GM10248 (cell line): ENCODE measurements at regions not wholly inside any gene's neighbourhood (a gene's known extent, or its start where the extent isn't known, plus 50 kb on each side); places are given as distances from the start of the nearest gene placed in this dataset.

Experiments
- CTCF ChIA-PET: fragments of 300-600 bp; sonication (Branson Sonifier 250); formaldehyde crosslinking; extraction: SDS; loops from one replicate; lab custom pipeline; 2021; ENCODE audit warnings: antibody characterized with exemption; lab: Yijun Ruan, JAX
- POLR2A ChIA-PET: fragments of 350-650 bp; sonication (Branson Sonifier 250); formaldehyde crosslinking; extraction: SDS; loops from one replicate; lab custom pipeline; 2020; ENCODE audit warnings: antibody characterized with exemption; lab: Yijun Ruan, JAX
- DNase-seq: peaks from one replicate; pipeline ENCODE4 v3.0.0; 2012; ENCODE audit errors: extremely low spot score
- TF ChIP-seq, protein P1 (sequence below): IDR thresholded peaks from 2 replicates; pipeline ENCODE4 v1.5.1; 2012; ENCODE audit warnings: mild to moderate bottlenecking, low read depth; ENCODE audit errors: extremely low read depth, missing control alignments, control extremely low read depth

DNA sequence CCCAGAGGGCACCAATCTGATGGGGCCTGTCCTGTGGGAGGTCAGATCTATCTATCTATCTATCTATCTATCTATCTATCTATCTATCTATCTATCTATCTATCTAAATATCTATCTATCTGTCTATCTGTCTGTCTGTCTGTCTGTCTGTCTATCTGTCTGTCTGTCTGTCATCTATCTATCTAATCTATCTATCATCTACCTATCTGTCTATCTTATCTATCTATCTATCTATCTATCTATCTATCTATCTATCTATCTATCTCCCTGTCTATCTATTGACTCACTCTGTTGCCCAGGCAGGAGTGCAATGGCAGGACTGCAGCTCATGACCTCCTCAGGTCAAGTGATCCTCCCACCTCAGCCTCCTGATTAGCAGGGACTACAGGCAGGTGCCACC, 155.7 kb upstream of the STX18 start:
- TF ChIP-seq, protein P1, sequence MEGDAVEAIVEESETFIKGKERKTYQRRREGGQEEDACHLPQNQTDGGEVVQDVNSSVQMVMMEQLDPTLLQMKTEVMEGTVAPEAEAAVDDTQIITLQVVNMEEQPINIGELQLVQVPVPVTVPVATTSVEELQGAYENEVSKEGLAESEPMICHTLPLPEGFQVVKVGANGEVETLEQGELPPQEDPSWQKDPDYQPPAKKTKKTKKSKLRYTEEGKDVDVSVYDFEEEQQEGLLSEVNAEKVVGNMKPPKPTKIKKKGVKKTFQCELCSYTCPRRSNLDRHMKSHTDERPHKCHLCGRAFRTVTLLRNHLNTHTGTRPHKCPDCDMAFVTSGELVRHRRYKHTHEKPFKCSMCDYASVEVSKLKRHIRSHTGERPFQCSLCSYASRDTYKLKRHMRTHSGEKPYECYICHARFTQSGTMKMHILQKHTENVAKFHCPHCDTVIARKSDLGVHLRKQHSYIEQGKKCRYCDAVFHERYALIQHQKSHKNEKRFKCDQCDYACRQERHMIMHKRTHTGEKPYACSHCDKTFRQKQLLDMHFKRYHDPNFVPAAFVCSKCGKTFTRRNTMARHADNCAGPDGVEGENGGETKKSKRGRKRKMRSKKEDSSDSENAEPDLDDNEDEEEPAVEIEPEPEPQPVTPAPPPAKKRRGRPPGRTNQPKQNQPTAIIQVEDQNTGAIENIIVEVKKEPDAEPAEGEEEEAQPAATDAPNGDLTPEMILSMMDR = no peak
- ChIA-PET POLR2A (no interaction called here), CTCF (no interaction called here)
- no peak for DNase-seq

DNA sequence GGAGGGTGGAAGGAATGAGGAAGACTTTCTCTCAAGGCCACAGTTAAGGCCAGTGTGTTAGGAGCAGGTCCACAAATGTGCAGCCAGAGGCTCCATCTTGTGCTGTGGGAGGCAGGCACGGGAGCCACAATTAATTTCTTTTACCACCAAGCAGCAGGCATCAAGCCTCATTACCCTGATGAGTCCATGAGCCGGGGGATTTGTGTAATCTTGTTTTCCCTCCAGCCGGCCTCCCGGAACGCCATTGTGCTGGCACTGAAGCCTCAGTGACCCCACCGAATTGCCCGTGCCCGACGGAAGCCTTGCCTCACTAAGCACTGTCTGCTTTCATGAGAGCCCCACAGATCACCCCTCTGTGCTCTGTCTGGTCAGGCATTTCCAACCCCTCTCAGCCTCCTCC, 154.7 kb upstream of the STX18 start:
- TF ChIP-seq, protein P1 = no peak
- ChIA-PET POLR2A (no interaction called here), CTCF (interaction anchor here (1.3 kb wide), 1 partner anchor 10 kb away, joined by 5 read pairs; no protein-coding TSS in a partner anchor)
- DNase-seq = no peak

DNA sequence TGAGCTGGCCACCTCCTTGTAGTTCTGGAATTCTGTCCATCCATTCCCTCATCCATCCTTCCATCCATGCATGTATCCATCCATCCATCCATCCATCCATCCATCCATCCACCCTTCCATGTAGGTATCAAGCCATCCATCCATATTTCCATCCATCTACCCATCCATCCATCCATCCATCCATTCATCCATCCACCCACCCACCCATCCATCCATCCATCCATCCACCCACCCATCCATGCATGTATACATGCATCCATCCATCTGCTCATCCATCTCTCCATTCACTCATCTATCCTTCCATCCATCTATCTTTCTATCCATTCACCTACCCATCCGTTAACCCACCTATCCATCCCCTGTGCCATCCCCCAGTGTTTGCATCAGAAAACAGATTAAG, 153.6 kb upstream of the STX18 start:
- TF ChIP-seq, protein P1 = no peak
- POLR2A ChIA-PET = no interaction called here

DNA sequence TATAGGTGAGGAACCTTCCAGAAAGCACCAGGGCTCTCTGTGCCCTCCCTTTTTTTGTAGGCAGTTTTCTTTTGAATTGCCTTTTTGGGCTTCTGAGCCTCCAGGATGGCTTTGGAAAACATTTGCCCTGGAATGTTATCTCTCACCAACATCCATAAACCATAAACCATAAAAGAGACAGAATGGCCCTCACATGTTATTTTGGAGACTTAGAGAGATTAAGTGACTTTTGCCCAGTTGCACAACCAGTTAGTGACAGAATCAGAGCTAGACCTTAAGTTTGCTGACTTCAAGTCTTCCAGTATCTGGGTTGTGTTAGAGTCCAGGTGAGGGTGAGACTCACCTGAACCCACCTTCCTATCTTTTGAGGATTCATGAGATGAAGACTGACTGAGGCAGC, 153.0 kb upstream of the STX18 start:
- TF ChIP-seq, protein P1 = no peak
- ChIA-PET POLR2A (no interaction called here), CTCF (interaction anchor here (1.0 to 1.4 kb wide), 4 partner anchors 9 to 13 kb away, joined by 3 to 5 read pairs (median 3); no protein-coding TSS in a partner anchor)
- DNase-seq = no peak

More for the DNA sequence above, 153.6 kb upstream of the STX18 start:
- no peak for DNase-seq
- CTCF ChIA-PET = interaction anchor here (1.3 to 1.4 kb wide), 4 partner anchors 9 to 14 kb away, joined by 3 to 5 read pairs (median 4); no protein-coding TSS in a partner anchor

DNA sequence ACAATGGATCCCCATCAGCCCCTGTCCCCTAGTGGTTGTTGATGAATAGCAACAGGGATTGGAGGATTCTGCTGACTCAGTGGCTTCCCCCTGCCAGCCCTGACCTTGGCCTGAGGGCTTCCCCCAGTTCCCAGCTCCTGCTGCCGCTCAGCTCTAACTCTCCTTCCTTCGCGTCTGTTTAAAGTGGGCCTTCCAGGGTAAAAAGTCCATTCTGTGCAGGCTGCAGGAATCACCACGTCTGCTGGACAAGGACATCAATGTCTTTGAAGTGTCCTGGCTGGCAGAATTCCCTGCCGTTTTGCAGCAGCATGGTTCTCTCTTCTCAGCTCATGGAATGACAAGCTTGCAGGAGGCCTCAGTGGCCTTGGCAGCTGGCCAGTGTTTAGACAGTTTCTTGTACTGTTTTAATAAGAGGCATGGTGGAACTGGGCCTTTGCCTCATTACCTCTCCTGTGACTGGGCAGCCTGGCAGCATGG, 152.5 kb upstream of the STX18 start:
- ChIA-PET POLR2A (no interaction called here), CTCF (interaction anchor here (1.0 to 1.4 kb wide), 4 partner anchors 9 to 13 kb away, joined by 3 to 5 read pairs (median 3); no protein-coding TSS in a partner anchor)

DNA sequence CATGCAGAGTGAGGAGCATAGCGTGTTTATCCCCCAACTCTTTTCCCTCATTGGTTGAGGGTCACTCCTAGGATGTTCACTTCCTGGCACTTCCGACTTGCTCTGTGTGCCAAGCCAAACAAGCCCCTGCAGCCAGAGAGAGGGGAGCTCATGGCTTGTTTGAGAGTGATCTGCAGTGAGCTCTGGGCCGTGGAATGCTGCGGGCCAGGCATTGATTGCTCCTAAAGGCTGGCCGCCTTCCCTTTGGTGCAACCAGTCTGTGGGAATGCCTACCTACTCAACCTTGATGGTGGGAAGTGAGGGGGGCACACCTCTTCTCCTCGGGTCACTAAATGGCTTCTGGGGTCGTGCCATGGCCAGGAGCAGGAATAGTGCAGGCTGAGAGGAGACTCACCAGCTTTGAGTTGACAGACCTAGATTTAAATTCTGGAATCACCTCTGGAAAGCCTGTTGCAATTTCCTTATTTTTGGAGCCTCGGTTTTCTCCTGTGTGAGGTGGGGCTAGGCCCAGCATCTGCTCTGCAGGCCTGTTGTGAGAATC, 152.0 kb upstream of the STX18 start:
- TF ChIP-seq, protein P1 = no peak
- DNase-seq = no peak
- ChIA-PET CTCF (interaction anchor here (1.0 to 1.3 kb wide), 3 partner anchors 8 to 12 kb away, joined by 3 read pairs; no protein-coding TSS in a partner anchor), POLR2A (no interaction called here)

More for the DNA sequence above, 152.5 kb upstream of the STX18 start:
- no peak for DNase-seq
- TF ChIP-seq, protein P1 = no peak
